ENCODE measurements at regions not wholly inside any gene's neighbourhood (a gene's known extent, or its start where the extent isn't known, plus 50 kb on each side); places are given as distances from the start of the nearest gene placed in this dataset.

DNA sequence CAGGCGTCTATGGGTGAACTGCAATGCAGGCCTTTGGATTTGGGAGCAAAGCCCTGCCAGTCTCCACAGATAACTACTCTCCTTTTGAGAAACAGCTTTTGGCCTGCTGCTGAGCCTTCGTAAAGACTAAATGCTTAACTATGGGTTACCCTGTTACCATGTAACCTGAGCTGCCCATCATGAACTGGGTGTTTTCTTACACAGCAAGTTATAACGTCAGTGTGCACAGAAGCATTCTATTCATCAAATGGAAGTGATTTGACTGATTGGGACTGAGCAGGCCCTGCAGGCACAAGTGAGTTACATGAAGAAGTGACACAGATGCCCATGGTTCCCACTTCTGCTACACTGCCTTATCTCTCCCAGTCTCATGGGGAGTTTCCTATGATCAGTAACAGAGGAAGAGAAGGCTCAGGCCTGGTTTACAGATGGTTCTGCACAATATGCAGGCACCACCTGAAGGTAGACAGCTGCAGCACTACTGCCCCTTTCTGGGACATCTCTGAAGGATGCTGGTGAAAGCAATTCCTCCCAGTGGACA is 319.1 kb downstream of the CD83 start:
- no peak for TF ChIP-seq EZH2 (IDR thresholded peaks at IDR 0.05; ENCODE audit: low read depth)
- TF ChIP-seq, protein P1, sequence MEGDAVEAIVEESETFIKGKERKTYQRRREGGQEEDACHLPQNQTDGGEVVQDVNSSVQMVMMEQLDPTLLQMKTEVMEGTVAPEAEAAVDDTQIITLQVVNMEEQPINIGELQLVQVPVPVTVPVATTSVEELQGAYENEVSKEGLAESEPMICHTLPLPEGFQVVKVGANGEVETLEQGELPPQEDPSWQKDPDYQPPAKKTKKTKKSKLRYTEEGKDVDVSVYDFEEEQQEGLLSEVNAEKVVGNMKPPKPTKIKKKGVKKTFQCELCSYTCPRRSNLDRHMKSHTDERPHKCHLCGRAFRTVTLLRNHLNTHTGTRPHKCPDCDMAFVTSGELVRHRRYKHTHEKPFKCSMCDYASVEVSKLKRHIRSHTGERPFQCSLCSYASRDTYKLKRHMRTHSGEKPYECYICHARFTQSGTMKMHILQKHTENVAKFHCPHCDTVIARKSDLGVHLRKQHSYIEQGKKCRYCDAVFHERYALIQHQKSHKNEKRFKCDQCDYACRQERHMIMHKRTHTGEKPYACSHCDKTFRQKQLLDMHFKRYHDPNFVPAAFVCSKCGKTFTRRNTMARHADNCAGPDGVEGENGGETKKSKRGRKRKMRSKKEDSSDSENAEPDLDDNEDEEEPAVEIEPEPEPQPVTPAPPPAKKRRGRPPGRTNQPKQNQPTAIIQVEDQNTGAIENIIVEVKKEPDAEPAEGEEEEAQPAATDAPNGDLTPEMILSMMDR (conservative IDR thresholded peaks at IDR 0.05), result no peak
